ENCODE measurements at regions not wholly inside any gene's neighbourhood (a gene's known extent, or its start where the extent isn't known, plus 50 kb on each side); places are given as distances from the start of the nearest gene placed in this dataset.

DNA sequence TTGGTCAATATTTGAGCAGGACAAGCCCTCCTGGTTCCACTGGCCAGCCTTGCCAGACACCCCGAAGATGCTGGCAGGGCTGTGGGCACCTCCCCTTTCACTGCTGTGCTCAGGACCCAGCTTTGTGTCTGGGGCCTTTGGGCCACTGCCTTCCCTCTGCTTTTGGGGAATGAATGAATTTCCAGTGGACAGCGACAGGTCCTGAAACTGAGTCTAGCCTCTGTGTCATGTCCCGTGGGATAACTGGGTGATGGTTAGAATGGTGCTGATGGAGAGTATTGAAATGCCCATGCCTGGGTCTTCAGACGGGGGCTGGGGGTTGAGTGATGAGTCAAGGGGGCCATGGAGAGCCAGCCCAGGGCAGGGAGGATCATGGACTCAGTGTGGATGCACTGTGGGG is 135.8 kb downstream of the FOXL1 start:
- H3K27me3 Mint-ChIP-seq: peaks cover 41% of the 10 kb centered on the region
- H3K9me3 Mint-ChIP-seq: no peaks in the 10 kb centered on the region
- ATAC-seq (replicated peaks; ENCODE audit: extremely low read depth, poor library complexity, severe bottlenecking) (no peak), DNase-seq (ENCODE audit: low spot score in 2 of 2) (no peak)
- no peak overlapping the region for H3K4me3 Mint-ChIP-seq
- H3K36me3 Mint-ChIP-seq (ENCODE audit: insufficient read depth): peaks cover 2% of the 10 kb centered on the region
- H3K4me1 Mint-ChIP-seq: no peaks in the 10 kb centered on the region
- H3K27ac Mint-ChIP-seq (ENCODE audit: low read depth): no peak overlapping the region

DNA sequence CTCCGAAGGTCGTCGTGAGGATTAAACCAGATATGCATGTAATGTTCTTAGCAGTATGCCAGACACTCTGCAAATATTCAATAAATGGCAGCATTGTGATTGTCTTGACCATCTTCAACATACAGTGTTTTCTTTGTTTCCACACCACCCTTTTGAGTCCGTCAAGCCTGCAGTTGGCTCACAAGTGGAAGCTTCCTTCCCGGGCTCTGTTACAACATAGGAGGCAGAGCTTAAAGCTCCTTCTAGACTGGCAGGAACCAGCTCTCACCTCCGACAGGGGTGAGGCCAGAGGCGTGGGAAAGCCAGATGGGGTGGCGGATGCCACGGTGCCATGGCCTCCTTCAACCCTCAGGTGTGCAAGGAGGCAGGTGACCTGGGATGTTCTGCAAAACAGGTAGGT is 138.3 kb downstream of the FOXL1 start:
- ATAC-seq (replicated peaks; ENCODE audit: extremely low read depth, poor library complexity, severe bottlenecking) (no peak), DNase-seq (ENCODE audit: low spot score in 2 of 2) (no peak)
- Mint-ChIP-seq H3K27ac (ENCODE audit: low read depth) (no peak overlapping the region), H3K4me3 (no peak overlapping the region), H3K4me1 (no peaks in the 10 kb centered on the region), H3K36me3 (ENCODE audit: insufficient read depth) (peaks cover 2% of the 10 kb centered on the region), H3K27me3 (peaks cover 41% of the 10 kb centered on the region), H3K9me3 (no peaks in the 10 kb centered on the region)

DNA sequence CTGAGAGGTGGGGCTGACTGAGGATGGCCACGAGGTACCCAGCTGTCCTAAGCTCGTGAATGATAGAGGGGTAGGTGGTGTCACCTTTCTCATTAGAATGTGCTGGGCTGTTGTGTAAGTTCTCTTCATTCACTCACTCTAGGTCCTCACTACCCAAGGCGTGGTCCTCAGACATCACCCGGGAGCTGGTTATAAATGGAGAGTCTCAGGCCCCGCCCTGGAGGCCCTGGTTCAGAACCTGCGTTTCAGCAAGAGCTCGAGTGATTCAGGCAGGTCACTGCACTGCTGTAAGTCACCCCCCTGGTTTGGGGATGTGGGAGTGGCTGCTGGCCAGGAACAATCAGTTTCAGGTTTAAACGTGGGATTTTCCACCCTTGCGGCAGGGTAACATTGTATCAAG is 139.8 kb downstream of the FOXL1 start:
- H3K27ac Mint-ChIP-seq (ENCODE audit: low read depth): no peak overlapping the region
- H3K9me3 Mint-ChIP-seq: no peaks in the 10 kb centered on the region
- H3K4me3 Mint-ChIP-seq: no peak overlapping the region
- H3K4me1 Mint-ChIP-seq: no peaks in the 10 kb centered on the region
- peaks cover 2% of the 10 kb centered on the region for H3K36me3 Mint-ChIP-seq (ENCODE audit: insufficient read depth)
- ATAC-seq (replicated peaks; ENCODE audit: extremely low read depth, poor library complexity, severe bottlenecking) (no peak), DNase-seq (ENCODE audit: low spot score in 2 of 2) (no peak)
- peaks cover 49% of the 10 kb centered on the region for H3K27me3 Mint-ChIP-seq

DNA sequence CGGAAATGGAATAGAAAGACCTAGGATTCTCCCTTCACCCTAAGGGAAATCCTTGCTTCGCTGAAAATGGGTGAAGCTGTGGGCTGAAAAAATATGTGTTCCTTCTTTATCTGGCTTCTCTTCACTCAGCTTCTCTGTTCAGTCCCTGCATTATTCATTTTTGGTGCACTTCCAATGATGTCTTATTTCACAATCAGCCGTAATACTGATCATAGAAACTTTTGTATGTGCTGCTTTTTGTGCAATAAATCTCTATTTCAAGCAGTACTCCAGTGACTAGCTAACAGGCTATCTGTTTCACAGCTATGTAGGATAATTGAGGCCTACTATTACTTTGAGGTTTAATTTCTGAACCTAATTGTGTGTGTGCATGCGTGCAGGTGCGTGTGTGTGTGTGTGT is 144.6 kb downstream of the FOXL1 start:
- Mint-ChIP-seq H3K9me3 (no peaks in the 10 kb centered on the region), H3K36me3 (ENCODE audit: insufficient read depth) (no peaks in the 10 kb centered on the region), H3K4me3 (no peak overlapping the region), H3K27ac (ENCODE audit: low read depth) (no peak overlapping the region), H3K27me3 (peaks cover 36% of the 10 kb centered on the region), H3K4me1 (no peaks in the 10 kb centered on the region)
- ATAC-seq (replicated peaks; ENCODE audit: extremely low read depth, poor library complexity, severe bottlenecking) (no peak), DNase-seq (ENCODE audit: low spot score in 2 of 2) (no peak)

- peaks cover 37% of the 10 kb centered on the region for H3K27me3 Mint-ChIP-seq
- H3K4me1 Mint-ChIP-seq: no peaks in the 10 kb centered on the region
- H3K36me3 Mint-ChIP-seq (ENCODE audit: insufficient read depth): no peaks in the 10 kb centered on the region
- DNase-seq (ENCODE audit: low spot score in 2 of 2) (no peak), ATAC-seq (replicated peaks; ENCODE audit: extremely low read depth, poor library complexity, severe bottlenecking) (no peak)
- H3K27ac Mint-ChIP-seq (ENCODE audit: low read depth): no peak overlapping the region
- H3K9me3 Mint-ChIP-seq: no peaks in the 10 kb centered on the region
- H3K4me3 Mint-ChIP-seq: no peak overlapping the region
Measured at GRCh38 chr16:86723689-86724088, 145.3 kb downstream of the FOXL1 start.

DNA sequence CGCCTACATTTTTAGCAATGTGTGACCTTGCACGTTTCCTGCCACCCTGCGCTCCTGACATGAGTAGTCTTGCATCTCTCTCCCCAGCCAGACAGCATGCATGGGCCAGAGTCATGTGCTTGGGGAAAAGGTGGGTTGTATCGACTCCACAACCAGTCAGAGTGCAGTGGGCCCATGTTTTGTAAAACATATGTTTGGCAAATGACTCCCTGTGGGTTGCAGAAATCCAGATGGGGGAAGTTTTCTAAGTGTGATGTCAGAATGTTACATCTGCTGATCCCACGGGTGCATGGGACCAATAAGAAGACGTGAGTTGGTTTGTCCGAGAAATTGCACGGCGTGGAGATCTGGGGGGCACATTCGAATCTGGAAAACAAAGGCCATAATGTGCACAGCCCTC is 147.1 kb downstream of the FOXL1 start:
- no peaks in the 10 kb centered on the region for H3K4me1 Mint-ChIP-seq
- H3K4me3 Mint-ChIP-seq: no peak overlapping the region
- H3K36me3 Mint-ChIP-seq (ENCODE audit: insufficient read depth): no peaks in the 10 kb centered on the region
- ATAC-seq (replicated peaks; ENCODE audit: extremely low read depth, poor library complexity, severe bottlenecking) (no peak), DNase-seq (ENCODE audit: low spot score in 2 of 2) (no peak)
- peaks cover 53% of the 10 kb centered on the region for H3K27me3 Mint-ChIP-seq
- no peaks in the 10 kb centered on the region for H3K9me3 Mint-ChIP-seq
- no peak overlapping the region for H3K27ac Mint-ChIP-seq (ENCODE audit: low read depth)

- peaks cover 62% of the 10 kb centered on the region for H3K27me3 Mint-ChIP-seq
- H3K36me3 Mint-ChIP-seq (ENCODE audit: insufficient read depth): no peaks in the 10 kb centered on the region
- DNase-seq (ENCODE audit: low spot score in 2 of 2) (no peak), ATAC-seq (replicated peaks; ENCODE audit: extremely low read depth, poor library complexity, severe bottlenecking) (no peak)
- H3K4me3 Mint-ChIP-seq: no peak overlapping the region
- no peaks in the 10 kb centered on the region for H3K9me3 Mint-ChIP-seq
- H3K4me1 Mint-ChIP-seq: no peaks in the 10 kb centered on the region
- H3K27ac Mint-ChIP-seq (ENCODE audit: low read depth): no peak overlapping the region
Measured at GRCh38 chr16:86726340-86726739, 148.0 kb downstream of the FOXL1 start.

- Mint-ChIP-seq H3K36me3 (ENCODE audit: insufficient read depth) (no peaks in the 10 kb centered on the region), H3K27ac (ENCODE audit: low read depth) (no peak overlapping the region), H3K9me3 (no peaks in the 10 kb centered on the region), H3K4me1 (no peaks in the 10 kb centered on the region), H3K27me3 (peaks cover 70% of the 10 kb centered on the region), H3K4me3 (no peak overlapping the region)
- no peak for DNase-seq (ENCODE audit: low spot score in 2 of 2)
- ATAC-seq (replicated peaks; ENCODE audit: extremely low read depth, poor library complexity, severe bottlenecking): no peak
Measured at GRCh38 chr16:86727131-86727530, 148.8 kb downstream of the FOXL1 start.

- H3K27me3 Mint-ChIP-seq: peaks cover 72% of the 10 kb centered on the region
- ATAC-seq (replicated peaks; ENCODE audit: extremely low read depth, poor library complexity, severe bottlenecking): no peak
Measured at GRCh38 chr16:86727632-86728031, 149.3 kb downstream of the FOXL1 start.

GRCh38 chr16:86729686-86730085 is 151.3 kb downstream of the FOXL1 start:
- no peaks in the 10 kb centered on the region for H3K36me3 Mint-ChIP-seq (ENCODE audit: insufficient read depth)
- H3K9me3 Mint-ChIP-seq: no peaks in the 10 kb centered on the region
- no peak overlapping the region for H3K27ac Mint-ChIP-seq (ENCODE audit: low read depth)
- H3K27me3 Mint-ChIP-seq: peaks cover 72% of the 10 kb centered on the region
- no peaks in the 10 kb centered on the region for H3K4me1 Mint-ChIP-seq
- DNase-seq (ENCODE audit: low spot score in 2 of 2) (no peak), ATAC-seq (replicated peaks; ENCODE audit: extremely low read depth, poor library complexity, severe bottlenecking) (no peak)
- H3K4me3 Mint-ChIP-seq: no peak overlapping the region

More at GRCh38 chr16:86727632-86728031, 149.3 kb downstream of the FOXL1 start:
- Mint-ChIP-seq H3K9me3 (no peaks in the 10 kb centered on the region), H3K36me3 (ENCODE audit: insufficient read depth) (no peaks in the 10 kb centered on the region), H3K4me1 (no peaks in the 10 kb centered on the region), H3K27ac (ENCODE audit: low read depth) (no peak overlapping the region), H3K4me3 (no peak overlapping the region)
- no peak for DNase-seq (ENCODE audit: low spot score in 2 of 2)

DNA sequence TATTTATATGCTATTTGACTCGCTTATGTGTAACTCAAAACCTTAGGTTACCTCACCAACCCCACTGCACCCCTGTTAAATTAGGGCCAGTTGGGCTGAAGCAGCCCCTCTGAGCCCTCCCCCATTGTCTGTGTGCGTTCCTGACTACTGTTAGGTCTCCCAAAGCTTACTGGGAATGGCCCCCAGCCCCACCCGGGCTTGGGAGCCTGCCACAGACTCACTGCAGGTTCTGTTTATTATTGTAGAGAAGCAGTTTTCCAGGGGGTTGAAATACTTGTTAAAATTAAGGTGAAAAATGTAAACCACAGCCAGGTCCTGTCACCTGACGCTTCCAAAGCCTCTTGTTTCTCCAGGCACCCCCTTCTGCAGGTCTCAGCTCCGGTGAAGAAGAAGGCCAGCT is 151.7 kb downstream of the FOXL1 start:
- H3K27ac Mint-ChIP-seq (ENCODE audit: low read depth): no peak overlapping the region
- H3K9me3 Mint-ChIP-seq: no peaks in the 10 kb centered on the region
- no peak overlapping the region for H3K4me3 Mint-ChIP-seq
- H3K4me1 Mint-ChIP-seq: no peaks in the 10 kb centered on the region
- peaks cover 76% of the 10 kb centered on the region for H3K27me3 Mint-ChIP-seq
- ATAC-seq (replicated peaks; ENCODE audit: extremely low read depth, poor library complexity, severe bottlenecking): no peak
- no peak for DNase-seq (ENCODE audit: low spot score in 2 of 2)
- no peaks in the 10 kb centered on the region for H3K36me3 Mint-ChIP-seq (ENCODE audit: insufficient read depth)

DNA sequence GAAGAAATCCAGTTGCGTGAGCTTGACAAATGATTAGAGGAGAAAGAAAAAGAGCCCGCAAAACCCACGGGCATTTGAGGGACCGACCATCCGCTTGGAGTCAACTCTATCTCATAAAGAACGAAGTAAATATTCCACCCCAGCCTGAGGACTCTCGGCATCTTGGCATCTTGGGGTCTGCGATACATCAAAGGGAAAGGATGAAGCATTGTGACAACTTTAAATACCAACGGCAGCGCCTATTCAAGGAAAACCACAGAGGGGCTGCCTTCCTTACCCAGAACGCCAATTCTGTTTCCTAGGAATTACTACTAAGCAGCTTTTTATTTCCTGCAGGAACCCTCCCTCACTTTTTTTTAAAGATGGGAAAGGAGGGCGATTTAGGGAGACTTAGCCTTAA is 152.2 kb downstream of the FOXL1 start:
- no peaks in the 10 kb centered on the region for H3K9me3 Mint-ChIP-seq
- no peaks in the 10 kb centered on the region for H3K4me1 Mint-ChIP-seq
- no peaks in the 10 kb centered on the region for H3K36me3 Mint-ChIP-seq (ENCODE audit: insufficient read depth)
- no peak overlapping the region for H3K4me3 Mint-ChIP-seq
- DNase-seq (ENCODE audit: low spot score in 2 of 2) (no peak), ATAC-seq (replicated peaks; ENCODE audit: extremely low read depth, poor library complexity, severe bottlenecking) (no peak)
- H3K27me3 Mint-ChIP-seq: peaks cover 79% of the 10 kb centered on the region
- H3K27ac Mint-ChIP-seq (ENCODE audit: low read depth): no peak overlapping the region

- no peak overlapping the region for H3K4me3 Mint-ChIP-seq
- peaks cover 2% of the 10 kb centered on the region for H3K36me3 Mint-ChIP-seq (ENCODE audit: insufficient read depth)
- ATAC-seq (replicated peaks; ENCODE audit: extremely low read depth, poor library complexity, severe bottlenecking) (no peak), DNase-seq (ENCODE audit: low spot score in 2 of 2) (no peak)
- no peaks in the 10 kb centered on the region for H3K9me3 Mint-ChIP-seq
- H3K27me3 Mint-ChIP-seq: peaks cover 79% of the 10 kb centered on the region
- H3K27ac Mint-ChIP-seq (ENCODE audit: low read depth): no peak overlapping the region
- no peaks in the 10 kb centered on the region for H3K4me1 Mint-ChIP-seq
Measured at GRCh38 chr16:86732621-86733295, 154.4 kb downstream of the FOXL1 start.
